Activated CD8-positive, alpha-beta memory T cell treated with anti-CD3 and anti-CD28 coated beads for 36 hours (primary cell): ENCODE measurements at regions not wholly inside any gene's neighbourhood (a gene's known extent, or its start where the extent isn't known, plus 50 kb on each side); places are given as distances from the start of the nearest gene placed in this dataset.

Experiments used
- CTCF ChIA-PET: fragments of 350-600 bp; sonication (Branson Sonifier 250); formaldehyde crosslinking; loops from one replicate; lab custom pipeline; 2021; ENCODE audit warnings: antibody characterized with exemption; lab: Charles Lee
- POLR2A ChIA-PET: fragments of 350-600 bp; sonication (Branson Sonifier 250); formaldehyde crosslinking; loops from one replicate; lab custom pipeline; 2021; ENCODE audit warnings: antibody characterized with exemption; lab: Charles Lee

DNA sequence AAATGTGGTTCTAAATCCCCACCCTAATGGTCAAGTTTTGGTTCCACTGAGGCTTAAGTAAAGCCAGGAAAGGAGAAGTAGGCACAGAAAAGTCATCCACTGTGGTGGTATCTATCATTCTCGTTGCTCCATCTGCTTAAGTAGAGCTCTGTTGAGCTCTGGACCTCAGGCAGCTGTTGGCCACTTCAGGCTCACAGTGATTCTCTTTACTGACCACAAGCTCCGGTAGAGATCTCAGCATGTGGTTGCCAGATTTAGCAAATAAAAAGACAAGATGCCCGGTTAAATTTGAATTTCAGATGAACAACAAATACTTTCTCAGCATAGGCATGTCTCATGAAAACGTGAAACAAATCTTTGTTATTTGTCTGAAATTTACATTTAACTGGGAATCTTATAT lies 132.3 kb upstream of the PTCHD1 start:
- ChIA-PET CTCF (no interaction called here), POLR2A (no interaction called here)

DNA sequence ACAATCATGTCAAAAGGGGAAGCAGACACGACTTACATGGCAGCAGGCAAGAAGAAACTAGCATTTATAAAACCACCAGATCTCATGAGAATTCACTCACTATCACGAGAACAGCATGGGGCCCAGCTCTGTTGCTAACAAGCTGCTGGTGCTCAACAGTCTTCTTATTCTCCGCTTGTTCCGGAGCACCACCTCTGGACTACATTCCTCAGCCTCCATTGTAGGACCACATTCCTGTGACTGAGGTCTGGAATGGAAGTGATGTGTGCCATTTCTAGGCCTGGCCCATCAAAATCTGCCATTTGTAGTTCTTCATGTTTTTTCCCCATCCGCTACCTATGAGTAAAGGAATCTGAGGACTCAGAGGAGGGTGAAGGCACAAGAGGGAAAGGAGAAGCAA lies 111.5 kb upstream of the PTCHD1 start:
- ChIA-PET POLR2A (no interaction called here), CTCF (no interaction called here)

DNA sequence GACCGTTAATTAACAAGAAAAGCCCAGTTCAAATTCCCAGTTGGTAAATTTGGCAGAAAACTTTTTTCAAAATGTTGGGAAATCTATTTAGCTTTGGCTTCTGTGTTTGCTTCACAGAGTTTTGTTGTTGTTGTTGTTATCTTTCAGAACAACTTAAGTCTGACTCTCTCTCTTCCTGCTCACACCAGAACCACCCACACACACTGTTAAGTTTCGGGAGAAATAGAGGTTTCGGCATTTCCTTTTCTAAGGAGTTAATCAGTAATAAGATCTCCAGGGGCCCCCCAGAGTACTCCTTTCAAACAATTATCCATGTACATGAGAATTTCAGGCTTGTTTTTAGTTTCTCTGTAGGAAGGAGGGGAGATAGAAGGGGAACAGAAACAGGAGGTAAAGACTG lies 106.2 kb upstream of the PTCHD1 start:
- CTCF ChIA-PET, result no interaction called here
- POLR2A ChIA-PET, result no interaction called here

DNA sequence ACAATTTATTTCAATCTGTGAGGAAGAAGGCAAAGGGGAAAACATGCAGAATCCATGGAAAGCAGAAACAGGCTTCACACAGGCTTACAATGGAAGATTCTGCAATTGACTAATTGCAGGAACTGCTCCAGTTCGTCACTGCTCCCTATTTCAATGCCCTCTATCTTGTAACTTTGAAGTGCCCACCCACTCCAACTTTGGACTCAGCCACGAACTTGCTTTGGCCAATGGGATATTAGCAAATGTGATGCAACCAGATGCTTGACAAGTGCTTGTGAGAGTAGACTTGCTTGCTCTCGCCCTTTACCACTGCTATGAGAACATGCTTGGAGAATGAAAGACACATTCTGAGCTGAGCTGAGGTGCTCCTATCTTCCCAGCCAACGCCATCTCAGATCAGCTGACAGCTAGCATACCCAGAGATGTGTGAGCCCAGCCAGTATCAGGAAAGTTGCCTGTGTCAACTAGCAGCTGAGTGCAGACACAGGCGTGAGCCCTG lies 105.7 kb upstream of the PTCHD1 start:
- ChIA-PET POLR2A (no interaction called here), CTCF (no interaction called here)

DNA sequence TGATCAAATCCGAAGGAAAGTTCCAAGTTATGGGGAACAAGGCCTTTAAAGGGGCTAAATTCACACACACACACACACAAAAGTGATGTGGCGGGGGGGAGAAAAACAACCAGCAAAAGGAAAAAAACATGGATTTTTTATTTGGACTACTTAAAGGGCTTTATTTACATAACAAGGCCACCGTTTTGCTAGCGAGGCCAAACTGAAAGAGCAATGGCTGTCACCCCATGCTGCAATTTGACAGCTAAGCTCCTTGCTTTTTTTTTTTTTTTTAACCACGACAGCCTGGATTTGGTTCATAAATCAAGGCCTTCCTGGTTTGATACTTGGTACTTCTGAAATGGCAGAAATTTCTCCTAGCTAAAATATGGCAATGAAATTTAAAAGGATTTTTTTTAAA lies 99.6 kb upstream of the PTCHD1 start:
- CTCF ChIA-PET, result no interaction called here
- POLR2A ChIA-PET, result no interaction called here

DNA sequence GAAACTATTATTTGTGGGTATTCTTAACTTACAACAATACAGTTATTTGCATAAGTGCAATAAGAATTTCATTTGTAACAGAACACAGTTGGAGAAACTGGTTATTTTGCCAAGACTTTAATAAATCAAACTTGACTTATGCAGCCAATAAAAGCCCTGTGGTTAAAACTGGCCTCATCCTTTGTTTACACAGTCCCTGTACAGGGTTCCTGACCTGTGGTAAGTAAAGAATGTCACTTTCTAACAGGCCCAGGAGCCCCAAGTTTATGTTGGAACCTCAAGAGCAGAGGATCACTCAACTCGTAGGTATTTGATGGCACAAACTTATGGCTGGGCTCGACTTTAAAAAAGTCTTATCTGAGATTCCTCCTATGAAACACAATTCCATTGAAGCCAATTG lies 88.6 kb upstream of the PTCHD1 start:
- POLR2A ChIA-PET, result no interaction called here
- CTCF ChIA-PET, result no interaction called here

DNA sequence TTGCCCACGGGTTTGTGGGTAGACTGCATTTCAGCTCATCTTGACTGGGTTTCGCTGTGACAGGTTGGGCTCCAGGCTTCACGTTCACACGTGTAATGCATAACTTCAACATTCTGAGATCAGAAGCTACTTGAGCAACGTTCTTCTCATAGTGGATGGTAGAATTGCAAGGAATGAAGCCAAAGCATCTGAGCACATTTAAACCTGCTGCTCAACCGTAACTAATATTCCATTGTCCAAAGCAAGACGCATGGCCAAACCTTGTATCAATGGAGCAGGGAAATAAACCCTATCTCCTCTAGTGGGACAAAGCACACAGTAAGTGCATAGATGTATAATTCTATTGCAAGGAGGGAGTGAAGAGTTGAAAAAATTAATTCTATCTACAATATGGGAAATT lies 86.5 kb upstream of the PTCHD1 start:
- ChIA-PET CTCF (no interaction called here), POLR2A (no interaction called here)

DNA sequence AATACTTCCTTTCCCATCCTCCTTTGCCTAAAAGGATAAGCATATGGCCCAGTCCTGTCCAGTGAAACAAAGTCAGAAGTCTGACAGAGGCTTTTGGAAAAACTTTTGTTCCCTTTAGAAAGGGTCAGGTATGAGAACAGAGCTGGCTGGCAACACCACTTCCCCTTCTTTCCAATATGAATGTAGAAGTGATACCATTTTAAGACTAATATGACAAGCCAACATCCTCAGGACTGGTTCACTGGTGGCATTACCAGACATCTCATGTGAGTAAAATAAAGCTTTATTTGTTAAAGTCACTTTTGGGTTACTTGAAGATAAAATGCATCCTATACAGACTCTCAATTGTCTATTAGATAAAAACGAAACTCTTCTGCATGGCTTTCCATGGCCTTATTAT lies 83.6 kb upstream of the PTCHD1 start:
- ChIA-PET CTCF (no interaction called here), POLR2A (no interaction called here)

DNA sequence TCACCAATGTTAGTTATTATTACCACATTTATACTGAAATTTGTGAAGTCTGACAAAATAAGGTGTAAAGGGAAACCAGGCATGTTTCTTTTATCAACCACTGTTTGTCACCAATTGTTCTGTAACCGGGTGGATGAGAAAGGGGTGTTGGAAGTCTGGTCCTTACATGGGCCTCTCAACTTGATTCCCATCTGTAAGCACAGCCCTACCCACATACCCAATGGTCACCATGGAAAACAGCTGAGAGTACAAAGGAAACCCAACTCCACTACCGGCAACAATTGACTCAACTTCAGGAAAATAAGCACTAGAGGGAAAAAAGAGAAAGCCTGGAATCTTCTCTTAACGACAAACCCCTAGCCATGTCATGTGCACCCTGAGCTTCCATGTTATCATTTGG lies 70.8 kb upstream of the PTCHD1 start:
- ChIA-PET POLR2A (no interaction called here), CTCF (no interaction called here)

DNA sequence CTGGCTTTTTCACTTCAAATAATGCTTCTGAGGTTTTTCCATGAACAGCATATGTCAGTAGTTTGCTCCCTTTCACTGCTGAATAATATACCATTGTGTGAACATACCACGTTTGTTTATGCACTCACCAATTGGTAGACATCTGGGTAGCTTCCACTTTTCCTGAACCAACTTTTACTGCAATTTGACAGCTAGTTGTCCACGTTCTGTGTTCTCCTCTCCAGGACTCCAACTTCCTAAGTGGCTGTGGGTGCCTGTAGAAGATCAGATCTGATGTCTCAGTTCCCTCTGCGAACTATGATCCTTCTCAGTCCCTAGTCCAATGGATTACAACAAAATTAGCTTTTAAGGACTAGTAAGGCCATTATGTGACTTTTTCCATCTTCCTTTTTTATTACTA lies 64.7 kb upstream of the PTCHD1 start:
- POLR2A ChIA-PET, result no interaction called here
- CTCF ChIA-PET, result no interaction called here

DNA sequence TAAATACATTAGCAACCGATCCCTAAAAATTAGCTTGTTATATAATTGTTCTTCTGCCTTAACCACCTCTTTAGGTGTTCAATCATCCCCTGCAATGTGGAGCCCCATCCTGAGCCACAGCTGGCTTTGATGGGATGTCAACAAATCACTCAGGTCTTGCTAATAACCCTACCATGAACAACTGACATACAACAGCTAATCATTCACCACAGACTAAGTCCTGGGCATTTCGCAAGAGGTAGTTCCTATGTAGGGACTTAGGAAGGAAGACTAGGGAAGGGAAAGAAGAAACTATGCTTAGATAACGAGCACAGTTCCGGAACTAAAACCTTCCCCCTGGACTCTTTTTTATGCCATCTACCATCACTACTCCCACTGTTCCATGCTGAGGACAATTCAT lies 63.6 kb upstream of the PTCHD1 start:
- ChIA-PET POLR2A (no interaction called here), CTCF (no interaction called here)

DNA sequence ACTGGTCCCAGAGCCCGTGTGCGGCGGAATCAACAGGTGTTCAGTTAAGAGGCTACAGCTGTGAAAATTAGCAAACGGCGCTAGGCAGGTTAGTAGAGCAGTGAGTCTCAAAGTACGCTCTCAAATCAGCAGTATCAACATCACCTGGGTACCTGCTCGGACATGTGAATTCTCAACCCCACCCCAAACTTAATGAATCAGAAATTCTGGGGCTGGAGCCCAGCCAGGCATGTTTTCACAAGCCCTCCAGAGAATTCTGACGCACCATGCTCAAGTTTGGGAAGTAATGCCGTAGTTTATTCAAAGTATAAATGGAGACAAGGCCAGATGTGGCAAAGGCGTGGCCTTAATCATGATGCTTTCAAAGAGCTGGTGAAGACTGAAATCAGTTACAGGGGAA lies 58.2 kb upstream of the PTCHD1 start:
- CTCF ChIA-PET, result no interaction called here
- POLR2A ChIA-PET, result no interaction called here
